ENCODE measurements at regions not wholly inside any gene's neighbourhood (a gene's known extent, or its start where the extent isn't known, plus 50 kb on each side); places are given as distances from the start of the nearest gene placed in this dataset.

DNA sequence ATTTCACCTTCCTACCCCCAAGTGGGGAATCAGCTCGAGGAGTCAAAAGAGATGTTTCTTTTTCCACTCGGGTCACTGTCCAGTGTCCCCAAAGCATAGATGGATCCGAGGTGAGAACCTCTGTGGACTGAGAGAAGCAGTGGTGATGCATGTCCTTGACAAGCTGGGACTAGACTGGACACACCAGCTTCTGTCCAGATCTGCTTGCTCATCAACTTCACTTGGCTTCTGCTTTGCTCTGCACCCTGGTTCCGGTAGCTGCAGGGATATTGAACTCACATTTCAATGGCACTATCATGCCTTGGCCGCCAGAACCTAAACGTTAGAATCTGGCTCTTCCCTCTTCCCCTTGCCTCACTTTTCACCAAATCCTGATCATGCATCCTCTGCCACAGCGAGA is 50.3 kb upstream of the CXCL12 start:
- DNase-seq (ENCODE audit: low spot score) = no peak

DNA sequence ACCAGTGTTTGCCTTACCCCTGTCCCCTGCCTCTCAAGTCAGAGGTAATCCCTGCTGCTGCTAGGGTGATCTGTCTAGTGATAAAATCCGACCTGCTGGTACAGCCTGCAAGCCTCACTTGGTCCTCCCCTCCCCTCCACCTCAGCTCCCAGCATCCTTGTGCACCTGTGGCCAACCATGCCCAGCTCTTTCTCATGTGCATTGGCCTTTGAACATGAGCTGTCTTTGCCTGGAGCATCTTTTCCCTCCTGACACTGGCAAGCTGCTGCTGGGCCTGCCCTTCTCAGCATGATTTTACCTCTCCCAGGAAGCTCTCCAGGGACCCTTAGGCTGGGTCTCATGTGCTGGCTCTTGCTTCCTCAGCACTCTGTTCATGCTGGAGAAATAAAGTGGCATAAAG is 51.3 kb upstream of the CXCL12 start:
- DNase-seq (ENCODE audit: low spot score) = no peak

DNA sequence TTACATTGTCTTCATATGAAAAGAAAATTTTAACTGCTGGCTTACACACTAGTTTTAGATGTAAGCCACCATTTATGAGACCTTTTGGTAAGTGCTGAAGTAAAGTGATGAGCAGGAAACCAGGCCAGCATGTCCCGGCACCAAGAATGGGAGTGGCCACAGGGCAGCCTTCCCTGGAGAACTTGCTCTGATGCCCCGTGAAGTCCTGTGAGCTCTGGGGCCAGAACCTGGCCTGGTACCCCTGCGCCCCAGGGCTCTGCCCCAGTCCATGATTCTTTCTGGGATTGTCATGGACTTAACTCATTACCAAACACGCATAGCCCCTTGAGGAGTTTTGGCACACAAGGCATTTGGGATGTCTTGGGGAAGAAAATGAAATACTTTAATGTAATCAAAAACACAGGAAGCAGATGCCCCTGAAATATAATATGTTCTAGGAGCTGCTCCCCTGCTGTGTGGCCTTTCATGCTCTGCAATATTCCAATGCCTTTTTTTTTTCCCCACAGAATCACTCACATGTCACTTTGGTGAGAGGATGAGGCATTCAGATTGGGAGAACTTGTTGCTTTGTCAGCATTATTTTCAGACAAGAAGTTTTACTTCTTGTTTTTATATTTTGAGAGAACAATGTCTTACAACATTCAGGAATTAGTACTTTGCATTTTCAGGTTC is 53.1 kb upstream of the CXCL12 start:
- no peak for DNase-seq (ENCODE audit: low spot score)

DNA sequence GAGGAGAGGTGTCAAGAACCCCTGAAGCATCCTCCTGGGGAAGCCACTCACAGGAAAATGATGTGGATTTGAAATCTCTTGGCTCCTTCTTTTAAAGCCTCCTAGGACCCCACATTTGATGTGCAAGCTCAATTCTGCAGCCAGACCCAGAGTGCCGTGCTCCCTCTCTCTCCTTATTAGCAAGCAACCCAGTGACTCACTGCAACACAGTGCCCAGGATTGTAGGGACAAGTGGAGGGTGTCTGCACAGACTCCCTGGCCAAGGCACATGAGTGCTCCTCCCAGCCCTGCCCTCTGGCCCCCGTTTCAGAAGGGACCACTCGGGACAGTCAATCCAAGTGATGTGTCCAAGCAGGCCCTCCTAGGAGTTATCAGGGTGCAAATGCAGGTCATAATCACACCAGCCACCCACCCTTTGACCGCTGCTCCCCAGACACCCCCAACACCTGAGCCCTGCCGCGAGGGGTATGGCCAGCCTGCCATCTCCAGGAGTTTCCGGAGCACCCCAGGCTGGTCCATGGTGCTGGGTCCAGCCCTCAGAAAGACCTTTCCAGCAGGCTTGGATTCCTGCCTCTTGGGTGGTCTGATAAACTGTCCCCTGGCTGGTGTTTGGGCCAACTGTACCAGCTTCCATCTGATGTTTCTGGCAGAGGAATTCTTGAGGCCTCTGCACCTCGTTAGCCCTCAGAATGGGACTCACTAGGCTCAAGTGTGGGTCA is 54.5 kb upstream of the CXCL12 start:
- no peak for DNase-seq (ENCODE audit: low spot score)

DNA sequence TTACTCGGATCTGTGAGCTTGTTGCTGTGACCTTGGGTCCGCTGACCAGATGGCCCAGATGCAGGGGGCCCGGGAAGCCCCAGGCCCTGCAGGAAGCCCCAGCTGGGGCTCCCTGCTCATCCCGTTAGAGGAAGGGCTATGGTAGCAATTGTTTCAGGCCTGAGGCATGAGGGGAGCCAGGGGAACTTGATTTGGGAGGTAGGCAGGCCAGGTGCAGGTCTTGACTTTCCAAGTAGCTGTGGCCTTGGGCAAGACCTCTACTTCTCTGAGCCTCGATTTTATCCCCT is 55.0 kb upstream of the CXCL12 start:
- no peak for DNase-seq (ENCODE audit: low spot score)

DNA sequence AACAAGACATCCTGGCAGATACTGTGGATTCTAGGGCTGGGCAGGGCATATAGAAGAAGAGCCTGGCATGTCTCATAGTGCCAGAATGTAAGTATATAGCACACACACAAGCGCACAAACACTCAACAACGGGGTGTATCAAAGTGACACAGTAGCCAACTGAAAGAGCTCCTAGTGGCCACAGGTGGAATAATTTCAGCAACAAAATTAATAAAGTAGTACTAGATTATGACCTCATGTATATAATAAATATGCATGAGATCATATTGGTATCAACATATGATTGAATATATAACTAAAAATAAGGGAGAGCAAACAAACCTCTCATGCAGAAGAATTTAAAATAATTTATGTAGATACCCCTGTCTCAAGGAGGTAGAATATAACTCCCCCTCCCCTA is 72.4 kb upstream of the CXCL12 start:
- DNase-seq (ENCODE audit: low spot score) = no peak

DNA sequence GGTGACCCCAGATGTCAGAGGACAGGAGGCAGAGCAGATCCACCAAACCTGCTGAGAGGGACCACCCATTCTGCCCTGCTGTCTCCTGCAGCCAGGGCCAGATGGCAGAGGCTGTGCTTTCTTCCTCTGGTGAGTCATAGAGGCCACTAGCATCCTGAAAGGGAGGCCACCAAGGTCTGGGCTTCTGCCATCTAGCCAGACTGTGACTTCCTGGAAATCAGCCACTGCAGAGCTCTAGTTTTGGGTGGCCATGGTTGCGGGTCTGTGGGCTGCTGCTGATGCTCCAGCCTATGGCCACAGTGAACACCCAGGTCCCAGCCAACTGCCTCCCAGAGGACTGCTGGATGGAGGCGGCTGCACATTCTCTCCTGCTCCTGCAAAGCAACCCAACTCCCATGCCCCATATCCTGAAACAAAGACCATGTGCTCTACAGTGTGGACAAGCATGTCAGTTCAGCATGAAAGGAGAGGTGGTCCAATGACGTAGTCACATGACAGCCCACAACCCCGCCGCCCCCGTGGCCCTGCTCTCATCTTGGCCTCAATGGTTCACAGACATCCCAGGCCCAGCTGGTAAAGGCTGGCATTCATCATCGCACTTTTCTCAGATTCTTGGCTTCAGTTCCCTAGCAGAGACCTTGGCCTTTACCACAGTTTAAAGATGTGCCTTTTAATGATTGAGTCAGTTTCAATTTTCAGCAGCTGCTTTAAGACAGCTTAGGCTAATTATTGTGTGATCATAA is 73.9 kb upstream of the CXCL12 start:
- no peak for DNase-seq (ENCODE audit: low spot score)

DNA sequence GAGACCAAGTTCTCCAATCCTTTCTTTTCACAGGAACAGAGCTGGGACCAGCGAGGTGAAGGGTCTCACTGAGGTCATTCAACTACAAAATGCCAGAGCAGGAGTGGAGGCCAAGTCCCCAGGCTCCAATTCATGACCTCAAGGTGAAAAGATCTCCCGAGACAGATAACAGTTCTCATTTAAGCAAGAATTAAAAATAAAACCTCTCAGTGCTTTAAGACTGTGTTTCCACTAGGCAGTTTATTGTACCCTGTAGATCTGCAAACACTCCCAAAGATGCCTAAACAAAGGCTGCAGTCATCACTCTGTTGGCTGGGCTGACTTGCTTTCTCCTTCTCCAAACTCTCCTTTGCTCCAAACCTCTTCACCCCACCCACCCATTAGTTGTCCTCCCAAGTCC is 74.8 kb upstream of the CXCL12 start:
- no peak for DNase-seq (ENCODE audit: low spot score)

DNA sequence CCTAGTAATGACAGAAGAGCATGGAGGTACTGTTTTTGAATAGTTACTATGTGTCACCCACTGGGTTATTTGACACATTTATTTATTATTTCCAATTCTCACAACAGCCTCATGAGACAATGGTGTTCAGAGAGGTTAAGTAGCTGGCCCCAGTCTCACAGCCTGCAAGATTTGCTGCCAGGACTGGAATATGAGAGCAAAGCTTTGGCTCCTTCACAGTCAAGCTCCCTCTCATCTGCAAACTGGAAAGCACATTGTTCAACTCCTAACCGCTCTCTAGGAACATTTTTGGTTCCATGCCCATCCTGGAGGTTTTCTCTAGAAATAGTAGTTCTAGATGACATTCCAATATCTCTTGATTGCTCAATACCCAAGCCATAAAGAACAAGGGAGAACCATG is 75.5 kb upstream of the CXCL12 start:
- no peak for DNase-seq (ENCODE audit: low spot score)

DNA sequence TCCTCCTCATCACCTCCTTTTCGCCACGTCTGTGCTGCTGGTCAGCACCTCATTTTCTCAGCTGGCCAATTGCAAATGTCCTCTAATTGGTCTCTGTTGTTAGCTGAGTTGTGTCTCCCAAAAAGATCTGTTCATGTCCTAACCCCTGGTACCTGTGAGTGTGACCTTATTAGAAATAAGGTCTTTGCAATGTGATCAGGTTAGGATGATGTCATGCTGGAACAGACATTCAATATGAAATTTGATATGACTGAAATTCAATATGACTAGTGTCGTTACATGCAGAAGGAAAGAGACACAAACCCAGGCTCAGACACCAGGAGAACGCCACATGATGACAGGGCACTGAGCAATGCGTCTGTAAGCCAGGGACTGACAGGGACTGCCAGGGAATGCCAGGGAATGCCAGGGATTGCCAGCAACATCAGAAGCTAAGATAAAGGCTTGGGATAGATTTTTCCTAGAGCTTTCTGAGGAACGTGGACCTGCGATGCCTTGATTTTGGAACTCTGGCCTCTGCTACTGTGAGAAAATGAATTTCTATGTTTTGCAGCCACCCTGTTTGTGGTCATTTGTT is 77.5 kb upstream of the CXCL12 start:
- no peak for DNase-seq (ENCODE audit: low spot score)

DNA sequence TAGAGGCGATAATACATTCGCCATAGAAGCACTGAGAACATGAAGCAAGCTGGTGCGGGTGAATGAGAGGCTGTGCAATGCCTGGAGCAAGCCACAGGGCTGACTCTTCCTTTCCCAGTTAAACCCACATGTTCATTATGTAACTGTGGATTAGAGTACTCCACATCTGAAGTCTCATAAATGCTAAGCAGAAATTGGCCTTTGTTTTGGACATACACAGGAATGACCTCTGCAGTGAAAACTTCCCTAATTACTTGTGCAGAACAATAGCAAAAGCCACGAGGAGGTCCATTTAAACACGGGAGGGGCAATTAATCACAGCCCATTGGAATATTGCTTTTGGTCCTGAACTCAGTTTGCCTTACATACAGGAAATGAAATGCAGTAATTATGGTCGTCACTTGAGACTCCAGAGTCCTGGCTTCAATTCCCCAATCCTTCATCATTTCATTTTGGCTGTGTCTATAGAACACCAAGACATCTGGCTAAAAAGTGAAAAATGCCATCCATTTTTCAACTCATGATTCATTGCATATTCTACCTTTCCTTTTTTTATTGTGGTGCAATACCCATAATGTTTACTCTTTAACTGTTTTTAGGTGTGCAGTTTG is 78.7 kb upstream of the CXCL12 start:
- DNase-seq (ENCODE audit: low spot score) = peak; percentile 78

DNA sequence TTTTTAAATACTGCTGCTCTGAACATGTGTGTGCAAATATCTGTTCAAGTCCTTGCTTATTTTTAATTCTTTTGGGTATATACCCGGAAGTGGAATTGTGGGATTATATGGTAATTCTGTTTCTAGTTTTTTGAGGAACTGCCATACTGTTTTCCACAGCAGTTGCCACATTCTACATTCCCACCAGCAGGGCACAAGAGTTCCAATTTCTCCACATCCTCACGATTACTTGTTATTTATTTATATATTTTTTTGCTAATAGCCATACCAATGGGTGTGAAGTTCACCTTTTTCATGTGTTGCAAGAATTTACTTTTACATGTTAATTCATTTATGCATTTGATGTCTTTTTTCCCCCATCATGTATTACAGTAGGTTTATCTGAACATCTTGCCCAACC is 79.6 kb upstream of the CXCL12 start:
- no peak for DNase-seq (ENCODE audit: low spot score)

DNA sequence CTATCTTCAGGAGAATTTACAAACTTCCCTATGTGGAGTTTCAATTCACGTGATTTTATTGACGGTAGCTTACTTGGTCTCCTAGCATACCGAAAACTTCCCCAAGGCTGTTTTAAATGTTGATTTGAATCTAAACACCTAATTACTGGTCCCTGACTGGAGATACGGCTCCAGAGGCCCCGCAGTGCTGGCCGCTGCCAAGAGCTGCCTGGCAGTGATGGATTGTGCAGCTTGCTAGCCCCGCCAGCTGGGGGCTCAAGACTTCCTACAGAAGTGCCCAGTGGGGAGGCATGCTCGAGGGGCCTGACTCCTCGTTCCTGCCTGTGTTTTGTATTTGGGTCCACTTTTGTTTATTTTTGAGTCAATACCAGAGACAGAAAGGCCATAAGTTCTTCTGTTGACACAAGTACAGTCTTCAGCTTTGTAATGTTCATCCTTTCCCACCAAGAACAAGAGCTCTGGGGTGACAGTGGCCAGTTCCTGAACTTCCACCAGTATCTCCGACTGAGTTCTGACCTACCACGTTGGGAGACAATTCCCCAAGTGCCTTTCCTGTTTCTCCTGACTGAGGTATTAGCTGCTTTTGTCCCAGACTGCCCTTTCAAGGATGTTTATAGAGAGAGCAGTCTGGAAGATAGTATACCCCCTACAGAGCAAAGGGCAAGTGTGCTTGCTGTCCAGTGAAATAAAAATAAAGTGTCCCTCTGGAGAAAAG is 80.7 kb upstream of the CXCL12 start:
- no peak for DNase-seq (ENCODE audit: low spot score)

DNA sequence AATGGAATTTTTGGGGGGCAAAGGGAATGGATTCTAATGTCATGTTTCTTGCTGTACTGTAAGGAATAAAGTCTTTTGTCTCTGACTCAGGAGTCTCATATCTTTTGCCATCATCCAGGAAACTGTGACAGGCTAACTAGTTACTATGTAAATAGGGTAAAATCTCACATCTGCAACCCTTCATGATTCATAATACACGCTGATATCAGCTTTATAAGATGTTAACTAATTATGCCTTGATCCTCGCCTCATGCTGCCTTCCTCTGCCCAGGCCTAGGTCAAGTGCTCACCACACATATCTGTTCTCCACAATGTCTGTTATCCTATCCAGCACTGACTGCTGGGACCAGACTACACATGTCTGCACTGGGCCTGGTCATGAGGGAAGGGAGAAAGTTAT is 81.3 kb upstream of the CXCL12 start:
- no peak for DNase-seq (ENCODE audit: low spot score)

DNA sequence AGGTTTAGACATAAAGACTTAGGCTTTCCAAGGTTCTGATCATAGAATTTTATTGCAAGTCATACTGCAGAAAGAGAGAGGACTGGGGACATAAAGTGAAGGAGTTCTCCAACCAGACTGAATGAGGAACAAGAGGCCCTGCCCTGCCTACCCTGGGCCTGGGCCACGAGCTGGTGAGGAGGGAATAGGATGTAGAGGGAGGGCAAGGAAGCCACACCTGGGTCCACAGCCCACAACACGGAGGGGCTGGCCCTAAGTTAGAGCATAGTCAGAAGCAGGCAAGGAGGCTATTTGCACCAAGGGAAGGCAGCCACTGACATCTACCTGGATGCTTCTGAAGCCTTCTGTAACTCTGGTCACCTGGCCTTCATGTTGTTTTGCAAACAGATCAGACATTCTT is 82.2 kb upstream of the CXCL12 start:
- no peak for DNase-seq (ENCODE audit: low spot score)

DNA sequence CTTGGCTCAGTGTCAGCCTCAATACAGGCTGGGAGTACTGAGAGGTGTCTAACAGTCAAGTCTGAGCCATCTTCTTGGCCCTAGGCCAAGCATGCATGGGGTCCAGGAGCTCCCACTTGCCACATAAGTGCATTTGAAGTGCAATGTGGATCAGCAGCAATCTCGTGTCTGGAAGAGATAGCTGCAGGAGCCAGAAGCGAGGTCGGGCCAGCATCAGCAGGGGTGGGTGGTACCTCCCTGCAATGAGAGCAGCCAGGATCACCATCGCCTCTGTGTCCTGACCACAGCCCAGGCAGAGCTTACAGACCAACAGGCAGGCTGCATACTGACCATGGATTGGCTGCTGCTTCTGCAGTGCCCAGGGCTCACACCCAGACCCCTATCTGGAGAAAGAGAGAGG is 83.0 kb upstream of the CXCL12 start:
- DNase-seq (ENCODE audit: low spot score) = no peak

DNA sequence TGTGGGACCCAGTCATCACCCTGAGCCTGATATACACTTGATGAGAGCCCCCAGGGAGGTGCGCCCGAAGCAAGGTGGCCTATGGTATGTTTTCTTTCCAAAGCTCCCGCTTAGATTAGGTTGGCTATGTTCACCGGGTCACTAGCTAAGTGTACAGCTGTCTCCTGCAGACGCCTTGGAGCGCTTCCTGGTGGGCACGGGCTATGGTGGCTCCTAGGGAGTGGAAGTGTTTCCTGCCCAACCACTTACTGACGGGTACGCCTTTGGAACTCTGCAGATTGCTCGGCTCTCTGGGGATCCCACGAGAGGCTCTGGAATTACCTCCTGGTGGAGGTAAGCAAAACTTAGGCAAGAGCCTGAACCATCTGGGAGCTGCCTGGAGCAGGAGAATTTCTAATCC is 83.6 kb upstream of the CXCL12 start:
- DNase-seq (ENCODE audit: low spot score) = no peak

DNA sequence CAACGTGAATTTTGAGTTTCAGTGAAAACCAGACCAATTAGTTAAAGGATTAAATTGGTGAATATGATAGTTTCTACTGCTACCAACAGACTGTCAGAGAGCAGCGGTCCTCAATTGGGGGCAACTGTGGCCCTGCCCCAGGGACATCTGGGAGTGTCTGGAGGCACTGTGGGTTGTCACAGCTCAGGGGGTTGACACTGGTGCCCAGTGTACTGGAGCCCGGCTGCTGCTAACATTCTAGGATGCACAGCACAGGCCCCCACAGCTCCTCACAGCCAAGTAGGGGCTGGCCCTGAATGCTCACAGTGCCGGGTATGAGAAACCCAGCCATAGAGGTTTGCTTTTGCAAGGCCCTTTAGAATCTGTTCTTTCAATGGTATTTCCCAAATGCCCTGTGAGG is 84.1 kb upstream of the CXCL12 start:
- no peak for DNase-seq (ENCODE audit: low spot score)

DNA sequence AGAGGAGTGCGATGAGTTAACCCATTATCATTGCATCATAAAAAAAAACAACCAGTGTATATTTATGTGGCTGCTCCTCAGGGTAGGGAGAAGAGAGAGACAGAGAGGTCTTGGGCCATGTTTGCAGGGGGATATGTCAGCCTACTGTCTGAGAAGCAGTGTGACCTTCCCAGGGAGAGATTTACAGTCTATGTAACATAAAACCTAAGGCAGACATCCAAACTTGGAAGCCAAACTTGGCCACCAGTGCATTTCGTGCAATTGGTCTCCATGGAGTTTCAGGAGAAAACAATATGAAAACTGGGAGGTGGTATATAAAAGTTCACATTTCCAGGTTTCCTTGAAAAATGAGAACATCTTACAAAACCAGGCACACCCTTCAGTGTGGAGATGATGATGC is 85.9 kb upstream of the CXCL12 start:
- DNase-seq (ENCODE audit: low spot score) = no peak

DNA sequence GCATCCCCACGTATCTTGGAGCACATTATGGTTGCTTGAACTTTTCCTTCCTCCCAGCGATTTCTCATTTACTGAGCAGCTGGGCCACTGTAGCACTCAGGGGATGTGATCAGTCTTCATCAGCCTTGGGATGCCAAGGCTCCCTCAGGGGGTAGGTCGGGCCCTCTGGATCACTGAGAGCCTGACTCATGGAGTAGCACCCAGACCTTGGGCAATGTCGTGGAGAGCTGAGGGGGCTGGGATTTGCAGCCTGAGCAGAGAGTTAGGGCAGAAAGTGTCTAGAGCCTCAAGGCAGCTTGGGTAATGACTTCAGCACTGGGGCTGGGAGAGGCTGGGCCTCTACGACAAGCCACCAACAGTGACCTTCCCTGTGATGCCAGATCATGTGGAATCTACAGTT is 86.5 kb upstream of the CXCL12 start:
- no peak for DNase-seq (ENCODE audit: low spot score)

DNA sequence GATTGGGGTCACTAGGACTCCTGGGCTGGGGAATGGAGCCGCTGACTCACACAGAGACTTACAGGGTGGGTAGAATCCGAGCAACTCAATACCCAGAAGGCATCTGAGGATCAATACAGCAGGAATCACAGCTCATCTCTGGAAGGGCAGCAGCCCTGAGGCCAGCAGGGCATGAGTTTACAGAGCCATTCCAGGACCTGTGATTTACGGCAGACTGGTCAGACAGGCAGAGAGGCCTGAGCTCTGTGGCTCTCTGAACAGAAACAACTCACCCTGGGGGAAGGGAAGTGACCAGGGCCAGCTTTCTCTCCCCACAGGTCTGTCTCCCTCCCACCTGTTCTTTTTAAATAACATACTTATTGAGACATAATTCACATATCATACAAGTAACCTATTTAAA is 88.2 kb upstream of the CXCL12 start:
- DNase-seq (ENCODE audit: low spot score) = no peak

DNA sequence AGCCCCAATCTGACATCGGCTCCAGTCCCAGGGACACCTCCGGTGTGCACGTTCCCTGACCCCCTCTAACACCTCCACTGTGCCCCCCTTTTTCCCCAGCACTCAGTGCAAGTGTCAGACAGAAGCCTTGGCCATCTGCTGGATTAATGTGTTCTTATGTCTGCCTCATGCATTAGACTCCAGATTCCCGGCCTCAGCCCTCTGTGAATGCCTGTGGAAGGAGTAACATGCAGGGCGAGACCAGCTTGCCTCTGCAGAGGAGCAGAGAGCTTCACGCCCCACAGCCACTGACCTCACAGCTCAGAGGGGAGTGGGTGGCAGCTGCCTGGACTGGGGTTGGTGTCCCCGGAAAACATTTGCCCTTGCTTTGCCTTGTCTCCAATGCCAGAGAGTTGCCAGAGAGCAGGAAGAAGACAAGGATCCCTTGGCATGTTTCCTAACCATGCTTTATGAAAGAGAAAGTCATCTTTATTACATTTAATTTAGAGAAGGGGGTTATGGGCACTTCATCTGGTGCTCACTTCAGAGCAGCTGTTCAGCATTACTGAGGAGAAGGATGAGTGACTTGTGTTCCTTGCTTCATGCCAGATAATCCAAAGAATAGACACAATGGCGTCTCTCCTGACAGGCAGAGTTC is 91.6 kb upstream of the CXCL12 start:
- DNase-seq (ENCODE audit: low spot score) = peak; percentile 15

All from AG08395 (cell line).